ENCODE measurements at regions not wholly inside any gene's neighbourhood (a gene's known extent, or its start where the extent isn't known, plus 50 kb on each side); places are given as distances from the start of the nearest gene placed in this dataset.

GRCh38 chr7:24501443-24502134 is 71.7 kb upstream of the PALS2 start:
- ATAC-seq (no peak), DNase-seq (no peak)
- intact Hi-C loops (cut with DNase I) = no loop called here

- ATAC-seq = no peak
- intact Hi-C loops (cut with DNase I) = no loop called here
- no peak for DNase-seq
These were observed 71.1 kb upstream of the PALS2 start for GRCh38 chr7:24502135-24502488.

- no peak for ATAC-seq
- intact Hi-C loops (cut with DNase I) = no loop called here
- no peak for DNase-seq
These were observed 69.7 kb upstream of the PALS2 start for GRCh38 chr7:24503506-24503905.

GRCh38 chr7:24504040-24504439 is 69.2 kb upstream of the PALS2 start:
- ATAC-seq = no peak
- no peak for DNase-seq
- intact Hi-C loops (cut with DNase I) = no loop called here

GRCh38 chr7:24504836-24505235 is 68.4 kb upstream of the PALS2 start:
- DNase-seq (no peak), ATAC-seq (no peak)
- intact Hi-C loops (cut with DNase I) = no loop called here

GRCh38 chr7:24505968-24506367 is 67.3 kb upstream of the PALS2 start:
- no peak for ATAC-seq
- no peak for DNase-seq
- intact Hi-C loops (cut with DNase I) = no loop called here

GRCh38 chr7:24508316-24508715 is 64.9 kb upstream of the PALS2 start:
- ATAC-seq (no peak), DNase-seq (no peak)
- intact Hi-C loops (cut with DNase I) = no loop called here

GRCh38 chr7:24510759-24511158 is 62.5 kb upstream of the PALS2 start:
- intact Hi-C loops (cut with DNase I) = no loop called here
- DNase-seq = no peak
- no peak for ATAC-seq

- DNase-seq (no peak), ATAC-seq (no peak)
- intact Hi-C loops (cut with DNase I) = no loop called here
These were observed 56.1 kb upstream of the PALS2 start for GRCh38 chr7:24517166-24517565.

GRCh38 chr7:24521917-24522623 is 51.2 kb upstream of the PALS2 start:
- DNase-seq (no peak), ATAC-seq (no peak)
- intact Hi-C loops (cut with DNase I) = no loop called here
